Bone marrow (tissue), 2 donors: ENCODE measurements at regions not wholly inside any gene's neighbourhood (a gene's known extent, or its start where the extent isn't known, plus 50 kb on each side); places are given as distances from the start of the nearest gene placed in this dataset.

ENCODE experiments used
- DNase-seq, 2 donors: peaks; one replicate each; lab custom pipeline; 2025; lab: John Stamatoyannopoulos, UW

- no peak for DNase-seq
Measured at GRCh38 chr5:2658447-2658846, 93.0 kb downstream of the IRX2 start.

- no peak for DNase-seq
Measured at GRCh38 chr5:2657151-2657550, 94.3 kb downstream of the IRX2 start.

- no peak for DNase-seq
Measured at GRCh38 chr5:2656206-2656605, 95.3 kb downstream of the IRX2 start.

- DNase-seq: no peak
Measured at GRCh38 chr5:2653991-2654390, 97.5 kb downstream of the IRX2 start.

GRCh38 chr5:2651116-2651515, 100.4 kb downstream of the IRX2 start:
- no peak for DNase-seq

- DNase-seq: no peak
Measured at GRCh38 chr5:2642684-2643345, 108.7 kb downstream of the IRX2 start.

GRCh38 chr5:2640717-2641116, 110.8 kb downstream of the IRX2 start:
- no peak for DNase-seq

GRCh38 chr5:2639425-2639824, 112.1 kb downstream of the IRX2 start:
- DNase-seq: no peak

- DNase-seq: no peak
Measured at GRCh38 chr5:2634399-2635176, 116.9 kb downstream of the IRX2 start.

- DNase-seq: no peak
Measured at GRCh38 chr5:2633992-2634391, 117.5 kb downstream of the IRX2 start.

- DNase-seq: no peak
Measured at GRCh38 chr5:2631758-2632157, 119.7 kb downstream of the IRX2 start.

GRCh38 chr5:2629045-2629444, 122.4 kb downstream of the IRX2 start:
- DNase-seq: no peak

GRCh38 chr5:2627867-2628266, 123.6 kb downstream of the IRX2 start:
- DNase-seq: no peak

GRCh38 chr5:2626572-2626971, 124.9 kb downstream of the IRX2 start:
- no peak for DNase-seq

- no peak for DNase-seq
Measured at GRCh38 chr5:2622866-2623265, 128.6 kb downstream of the IRX2 start.

GRCh38 chr5:2621631-2622030, 129.8 kb downstream of the IRX2 start:
- DNase-seq: no peak

GRCh38 chr5:2619216-2619615, 132.3 kb downstream of the IRX2 start:
- DNase-seq: no peak

GRCh38 chr5:2617461-2617860, 134.0 kb downstream of the IRX2 start:
- no peak for DNase-seq

- no peak for DNase-seq
Measured at GRCh38 chr5:2615917-2616316, 135.6 kb downstream of the IRX2 start.

- no peak for DNase-seq
Measured at GRCh38 chr5:2614571-2614970, 136.9 kb downstream of the IRX2 start.

GRCh38 chr5:2611659-2612058, 139.8 kb downstream of the IRX2 start:
- no peak for DNase-seq

- DNase-seq: no peak
Measured at GRCh38 chr5:2610986-2611385, 140.5 kb downstream of the IRX2 start.

GRCh38 chr5:2608391-2608790, 143.1 kb downstream of the IRX2 start:
- no peak for DNase-seq

GRCh38 chr5:2607598-2607997, 143.9 kb downstream of the IRX2 start:
- no peak for DNase-seq
